HCT116 (cell line): ENCODE measurements at regions not wholly inside any gene's neighbourhood (a gene's known extent, or its start where the extent isn't known, plus 50 kb on each side); places are given as distances from the start of the nearest gene placed in this dataset.

ENCODE experiments used
- ATAC-seq: fragments of 200-7000 bp; cut with Tn5 transposase; 2 replicates; pipeline ENCODE4 v1.9.1; 2020; ENCODE audit warnings: mild to moderate bottlenecking, moderate library complexity
- BruUV-seq: library from RNA; stranded (reverse); fragments of 400-500 nt; replicated peaks from 2 replicates; lab custom pipeline; 2021; lab: Mats Ljungman, UMichigan
- CTCF ChIA-PET: fragments of 300-600 bp; sonication (Branson Sonifier 250); formaldehyde crosslinking; loops from one replicate; lab custom pipeline; 2021; ENCODE audit warnings: antibody characterized with exemption; lab: Charles Lee
- POLR2A ChIA-PET: fragments of 300-600, 350-600 bp; sonication (Branson Sonifier 250); formaldehyde crosslinking; loops from one replicate; lab custom pipeline; 2021; ENCODE audit warnings: antibody characterized with exemption; lab: Charles Lee
- RAD21 ChIA-PET, 2 experiments: fragments of 300-600 bp; sonication (Branson Sonifier 250); formaldehyde crosslinking; loops; one replicate each; lab custom pipeline; 2023; ENCODE audit warnings: low total read pairs in 2 of 2; ENCODE audit not compliant: uncharacterized antibody in 2 of 2, unreplicated experiment in 2 of 2, low non-redundant PET in 1 of 2; lab: Charles Lee
- DNase-seq: peaks from one replicate; pipeline ENCODE4 v3.0.0-alpha.2; 2010; ENCODE audit warnings: low read depth, low spot score
- H2AFZ ChIP-seq: fragments of 200-600 bp; shearing (Covaris generic), sonication (generic); 2 replicates; pipeline ENCODE4 v1.6.1; 2017; ENCODE audit warnings: low read depth, mixed run types, mixed read lengths, antibody characterized with exemption, low read length; ENCODE audit not compliant: poor library complexity, severe bottlenecking
- H3K27ac ChIP-seq: 2 replicates; pipeline ENCODE4 v1.5.1; 2012; ENCODE audit warnings: low read depth, low read length
- H3K27me3 ChIP-seq: fragments of 200-600 bp; sonication (generic); 2 replicates; pipeline ENCODE4 v1.6.1; 2016; ENCODE audit warnings: mixed run types, low read length, mixed read lengths; ENCODE audit not compliant: insufficient read depth
- H3K36me3 ChIP-seq, 2 experiments: fragments of 200-500 bp in 1 of 2; fragments of 200-600 bp in 1 of 2; sonication (Bioruptor generic) in 1 of 2; sonication (generic) in 1 of 2; 2 replicates each; pipeline versions ENCODE4 v1.5.1 to v1.6.1; 2014 to 2016; ENCODE audit warnings: low read length in 2 of 2, inconsistent platforms in 1 of 2, mixed read lengths in 1 of 2, mixed run types in 1 of 2; ENCODE audit not compliant: insufficient read depth in 2 of 2, control insufficient read depth in 1 of 2
- H3K4me1 ChIP-seq, 2 experiments: fragments of 200-600 bp in 1 of 2; sonication (generic) in 1 of 2; 2 replicates each; pipeline versions ENCODE4 v1.5.1 to v1.6.1; 2012 to 2017; ENCODE audit warnings: low read length in 2 of 2, inconsistent platforms in 1 of 2, mild to moderate bottlenecking in 1 of 2, mixed read lengths in 1 of 2, mixed run types in 1 of 2, moderate library complexity in 1 of 2; ENCODE audit not compliant: insufficient read depth in 2 of 2, control insufficient read depth in 1 of 2
- H3K4me2 ChIP-seq: fragments of 200-600 bp; sonication (generic); 2 replicates; pipeline ENCODE4 v1.6.1; 2017; ENCODE audit warnings: mixed run types, low read length, mixed read lengths
- H3K4me3 ChIP-seq, 2 experiments: fragments of 200-600 bp in 1 of 2; sonication (generic) in 1 of 2; replicated peaks in 1 of 2; 2 replicates each; pipeline ENCODE4 v1.5.1; 2011 to 2016; ENCODE audit warnings: low read length in 2 of 2, control low read depth in 1 of 2, low read depth in 1 of 2, mild to moderate bottlenecking in 1 of 2, mixed read lengths in 1 of 2, mixed run types in 1 of 2
- H3K79me2 ChIP-seq: fragments of 200-600 bp; sonication (generic); 2 replicates; pipeline ENCODE4 v1.6.1; 2017; ENCODE audit warnings: mild to moderate bottlenecking, mixed run types, low read length, moderate library complexity, mixed read lengths; ENCODE audit not compliant: insufficient read depth
- H3K9ac ChIP-seq: fragments of 200-600 bp; sonication (generic); 2 replicates; pipeline ENCODE4 v1.6.1; 2016; ENCODE audit warnings: low read length, mixed read lengths
- H3K9me2 ChIP-seq: fragments of 200-600 bp; sonication (generic), shearing (Covaris generic); 2 replicates; pipeline ENCODE4 v1.6.1; 2017; ENCODE audit warnings: mixed run types, mild to moderate bottlenecking, moderate library complexity; ENCODE audit not compliant: insufficient read depth
- H3K9me3 ChIP-seq, 2 experiments: fragments of 200-500 bp in 1 of 2; fragments of 200-600 bp in 1 of 2; sonication (Bioruptor generic) in 1 of 2; sonication (generic) in 1 of 2; 2 replicates each; pipeline ENCODE4 v1.6.1; 2014 to 2017; ENCODE audit warnings: low read length in 2 of 2, mixed read lengths in 2 of 2, inconsistent platforms in 1 of 2, low read depth in 1 of 2, mild to moderate bottlenecking in 1 of 2, mixed run types in 1 of 2, moderate library complexity in 1 of 2; ENCODE audit not compliant: control insufficient read depth in 1 of 2, insufficient read depth in 1 of 2
- H4K20me1 ChIP-seq: fragments of 200-600 bp; sonication (generic), shearing (Covaris generic); 2 replicates; pipeline ENCODE4 v1.6.1; 2017; ENCODE audit warnings: mixed run types, mild to moderate bottlenecking, moderate library complexity; ENCODE audit not compliant: insufficient read depth
- ATF3 ChIP-seq: IDR thresholded peaks from 2 replicates; pipeline ENCODE4 v1.6.1; 2012
- CBX3 ChIP-seq: IDR thresholded peaks from 2 replicates; pipeline ENCODE4 v1.6.1; 2012; ENCODE audit warnings: low read depth
- CEBPB ChIP-seq: IDR thresholded peaks from 2 replicates; pipeline ENCODE4 v1.6.1; 2012; ENCODE audit warnings: low read depth
- CTCF ChIP-seq, 3 experiments: fragments of 200-600 bp in 1 of 3; sonication (generic) in 1 of 3; IDR thresholded peaks in 2 of 3; conservative IDR thresholded peaks in 1 of 3; 2 replicates each; pipeline ENCODE4 v1.5.1; 2012 to 2017; ENCODE audit warnings: low read depth in 2 of 3, low read length in 2 of 3, antibody characterized with exemption in 1 of 3, borderline replicate concordance in 1 of 3, control low read depth in 1 of 3, mild to moderate bottlenecking in 1 of 3, mixed read lengths in 1 of 3, mixed run types in 1 of 3, moderate library complexity in 1 of 3; ENCODE audit not compliant: insufficient read depth in 1 of 3
- EGR1 ChIP-seq: IDR thresholded peaks from 2 replicates; pipeline ENCODE4 v1.6.1; 2012; ENCODE audit warnings: low read depth
- ELF1 ChIP-seq: IDR thresholded peaks from 2 replicates; pipeline ENCODE4 v1.6.1; 2012; ENCODE audit warnings: low read depth, borderline replicate concordance
- EZH2phosphoT487 ChIP-seq: fragments of 200-600 bp; IDR thresholded peaks from 2 replicates; pipeline ENCODE4 v1.6.1; 2018; ENCODE audit warnings: antibody characterized with exemption, borderline replicate concordance
- FOSL1 ChIP-seq: IDR thresholded peaks from 2 replicates; pipeline ENCODE4 v1.6.1; 2012; ENCODE audit warnings: low read depth
- JUND ChIP-seq: IDR thresholded peaks from 2 replicates; pipeline ENCODE4 v1.6.1; 2012
- POLR2A ChIP-seq: IDR thresholded peaks from 2 replicates; pipeline ENCODE4 v1.7.0; 2011; ENCODE audit warnings: borderline replicate concordance; ENCODE audit not compliant: insufficient read depth, insufficient read length; ENCODE audit errors: extremely low read depth
- RAD21 ChIP-seq: IDR thresholded peaks from 2 replicates; pipeline ENCODE4 v1.6.1; 2012; ENCODE audit warnings: low read depth, mild to moderate bottlenecking
- REST ChIP-seq: IDR thresholded peaks from 2 replicates; pipeline ENCODE4 v1.6.1; 2012; ENCODE audit warnings: low read depth
- SIN3A ChIP-seq: IDR thresholded peaks from 2 replicates; pipeline ENCODE4 v1.6.1; 2012; ENCODE audit warnings: low read depth
- SP1 ChIP-seq: IDR thresholded peaks from 2 replicates; pipeline ENCODE4 v1.6.1; 2012; ENCODE audit warnings: low read depth
- SRF ChIP-seq: IDR thresholded peaks from 2 replicates; pipeline ENCODE4 v1.6.1; 2012; ENCODE audit warnings: low read depth
- TCF7L2 ChIP-seq: IDR thresholded peaks from 2 replicates; pipeline ENCODE4 v1.7.0; 2011; ENCODE audit warnings: borderline replicate concordance, inconsistent platforms; ENCODE audit not compliant: insufficient read depth, insufficient read length; ENCODE audit errors: extremely low read depth
- YY1 ChIP-seq: IDR thresholded peaks from 2 replicates; pipeline ENCODE4 v1.6.1; 2011; ENCODE audit warnings: low read length, low read depth, moderate library complexity, mild to moderate bottlenecking; ENCODE audit not compliant: insufficient replicate concordance; ENCODE audit errors: extremely low read depth
- ZBTB33 ChIP-seq: IDR thresholded peaks from 2 replicates; pipeline ENCODE4 v1.6.1; 2011; ENCODE audit warnings: mild to moderate bottlenecking, low read length, moderate library complexity; ENCODE audit not compliant: insufficient replicate concordance; ENCODE audit errors: extremely low read depth
- ZFX ChIP-seq: fragments of 450-650 bp; IDR thresholded peaks from 2 replicates; pipeline ENCODE4 v1.6.1; 2017
- ZNF274 ChIP-seq: fragments of 200-500 bp; sonication (Bioruptor generic); IDR thresholded peaks from 2 replicates; pipeline ENCODE4 v1.6.1; 2014; ENCODE audit warnings: mild to moderate bottlenecking, low read depth, low read length, inconsistent platforms
- intact Hi-C: fragments of 100-400 bp; cut with micrococcal nuclease; formaldehyde crosslinking; loops from 2 replicates; pipeline ENCODE4 v1.10.0; 2022

- H2AFZ ChIP-seq = peak overlapping the region; percentile 47
- no peaks in the 10 kb centered on the region for H3K9me3 ChIP-seq
- H3K36me3 ChIP-seq = no peaks in the 10 kb centered on the region
- ChIA-PET CTCF (no interaction called here), RAD21 (no interaction called here), POLR2A (no interaction called here)
- no peak for TF ChIP-seq POLR2A
- TF ChIP-seq CEBPB = no peak
- TF ChIP-seq SRF = no peak
- TF ChIP-seq EZH2phosphoT487 = no peak
- TF ChIP-seq CBX3 = no peak
- TF ChIP-seq ZBTB33 = no peak
- no peak for TF ChIP-seq YY1
- TF ChIP-seq ATF3 = no peak
- no peak for TF ChIP-seq EGR1
- no peak for TF ChIP-seq SP1
- TF ChIP-seq ELF1 = no peak
- no peak for TF ChIP-seq CTCF (IDR thresholded peaks at IDR 0.05 in 2 of 3, conservative IDR thresholded peaks at IDR 0.05 in 1 of 3; ENCODE audit: borderline replicate concordance in 1 of 3, insufficient read depth in 1 of 3, low read depth in 2 of 3, low read length in 2 of 3)
- no peak for TF ChIP-seq JUND
- TF ChIP-seq REST = no peak
- no peak for TF ChIP-seq FOSL1
- TF ChIP-seq TCF7L2 = no peak
- TF ChIP-seq ZFX = no peak
- TF ChIP-seq ZNF274 = no peak
- TF ChIP-seq SIN3A = no peak
- TF ChIP-seq RAD21 = no peak
- intact Hi-C loops = no loop called here
- H3K4me1 ChIP-seq = no peaks in the 10 kb centered on the region
- H3K27ac ChIP-seq = no peak overlapping the region
- no peak overlapping the region for H3K9ac ChIP-seq
- DNase-seq (no peak), ATAC-seq (no peak)
- H3K9me2 ChIP-seq = no peaks in the 10 kb centered on the region
- H3K4me3 ChIP-seq = no peak overlapping the region
- H3K27me3 ChIP-seq = no peaks in the 10 kb centered on the region
- no peaks in the 10 kb centered on the region for H4K20me1 ChIP-seq
- no peak overlapping the region for H3K4me2 ChIP-seq
- no peaks in the 10 kb centered on the region for H3K79me2 ChIP-seq
- BruUV-seq = no TSS peak
Measured at GRCh38 chr6:120489941-120490340, 844.3 kb downstream of the TBC1D32 start.
